ENCODE measurements at regions not wholly inside any gene's neighbourhood (a gene's known extent, or its start where the extent isn't known, plus 50 kb on each side); places are given as distances from the start of the nearest gene placed in this dataset. TPM values are rescaled to one million over a fixed set of nuclear protein-coding genes. Genes with fewer than 3 reads are reported as not detected.

DNA sequence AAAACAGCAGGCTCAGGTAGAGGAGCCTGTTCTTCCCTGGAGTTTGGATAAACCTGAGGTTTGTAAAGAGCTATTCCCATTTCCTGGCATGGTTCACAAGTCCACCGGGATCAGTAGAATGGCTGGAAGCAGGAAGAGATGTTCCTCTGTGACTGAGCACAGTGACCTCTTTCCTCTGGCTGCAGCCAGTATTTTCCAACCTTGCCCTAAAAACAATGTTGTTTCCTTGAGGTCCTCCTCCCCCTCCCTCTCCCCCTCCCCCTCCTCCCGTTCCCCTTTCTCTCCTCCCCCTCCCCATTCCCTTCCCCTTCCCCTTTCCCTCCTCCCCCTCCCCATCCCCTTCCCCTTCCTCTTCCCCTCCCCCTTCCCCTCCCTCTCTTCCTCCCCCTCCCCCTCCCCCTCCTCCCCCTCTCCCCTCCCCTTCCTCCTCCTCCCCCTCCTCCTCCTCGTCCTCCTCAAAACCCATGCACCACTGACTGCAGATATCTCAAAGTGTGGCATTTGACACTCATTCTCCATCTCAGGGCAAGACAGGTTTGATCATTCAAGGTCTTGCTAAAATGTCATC lies 58.9 kb upstream of the MON1B start:
- H3K4me3 ChIP-seq = no peak overlapping the region
- H3K9me3 ChIP-seq = no peaks in the 10 kb centered on the region
- H3K4me1 ChIP-seq = no peaks in the 10 kb centered on the region
- H3K36me3 ChIP-seq = no peaks in the 10 kb centered on the region
- H3K27ac ChIP-seq = no peak overlapping the region
- intact Hi-C loops (cut with DNase I) = no loop called here
- H3K9ac ChIP-seq (ENCODE audit: low read depth in 2 of 2, low read length in 2 of 2) = no peak overlapping the region
- TF ChIP-seq, protein P1, sequence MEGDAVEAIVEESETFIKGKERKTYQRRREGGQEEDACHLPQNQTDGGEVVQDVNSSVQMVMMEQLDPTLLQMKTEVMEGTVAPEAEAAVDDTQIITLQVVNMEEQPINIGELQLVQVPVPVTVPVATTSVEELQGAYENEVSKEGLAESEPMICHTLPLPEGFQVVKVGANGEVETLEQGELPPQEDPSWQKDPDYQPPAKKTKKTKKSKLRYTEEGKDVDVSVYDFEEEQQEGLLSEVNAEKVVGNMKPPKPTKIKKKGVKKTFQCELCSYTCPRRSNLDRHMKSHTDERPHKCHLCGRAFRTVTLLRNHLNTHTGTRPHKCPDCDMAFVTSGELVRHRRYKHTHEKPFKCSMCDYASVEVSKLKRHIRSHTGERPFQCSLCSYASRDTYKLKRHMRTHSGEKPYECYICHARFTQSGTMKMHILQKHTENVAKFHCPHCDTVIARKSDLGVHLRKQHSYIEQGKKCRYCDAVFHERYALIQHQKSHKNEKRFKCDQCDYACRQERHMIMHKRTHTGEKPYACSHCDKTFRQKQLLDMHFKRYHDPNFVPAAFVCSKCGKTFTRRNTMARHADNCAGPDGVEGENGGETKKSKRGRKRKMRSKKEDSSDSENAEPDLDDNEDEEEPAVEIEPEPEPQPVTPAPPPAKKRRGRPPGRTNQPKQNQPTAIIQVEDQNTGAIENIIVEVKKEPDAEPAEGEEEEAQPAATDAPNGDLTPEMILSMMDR (IDR thresholded peaks at IDR 0.05) = no peak
- H3K27me3 ChIP-seq = no peaks in the 10 kb centered on the region
- no peak for DNase-seq

DNA sequence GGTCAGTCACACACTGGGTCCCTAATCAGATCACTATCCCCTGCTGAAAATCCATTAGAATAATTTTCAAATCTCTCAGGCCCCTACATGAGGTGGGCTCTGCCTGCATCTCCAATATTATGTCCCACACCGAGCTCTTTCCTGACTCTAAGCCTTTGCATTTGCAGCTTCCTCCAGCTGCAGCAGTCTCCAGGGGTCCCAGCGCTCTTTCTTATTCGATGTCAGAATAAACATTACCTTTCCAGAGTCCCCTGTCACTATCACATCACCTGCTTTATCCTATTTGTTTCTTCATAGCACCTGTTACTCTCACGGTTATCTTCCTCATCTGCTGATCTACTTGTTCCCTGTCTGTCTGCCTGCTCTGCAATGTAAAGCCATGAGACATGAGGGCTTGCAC lies 57.3 kb upstream of the MON1B start:
- TF ChIP-seq, protein P1 (IDR thresholded peaks at IDR 0.05) = no peak
- DNase-seq = no peak
- H3K4me3 ChIP-seq = no peak overlapping the region
- no peaks in the 10 kb centered on the region for H3K27me3 ChIP-seq
- intact Hi-C loops (cut with DNase I) = no loop called here
- H3K4me1 ChIP-seq = no peaks in the 10 kb centered on the region
- H3K9ac ChIP-seq (ENCODE audit: low read depth in 2 of 2, low read length in 2 of 2) = no peak overlapping the region
- no peaks in the 10 kb centered on the region for H3K9me3 ChIP-seq
- no peak overlapping the region for H3K27ac ChIP-seq
- no peaks in the 10 kb centered on the region for H3K36me3 ChIP-seq

DNA sequence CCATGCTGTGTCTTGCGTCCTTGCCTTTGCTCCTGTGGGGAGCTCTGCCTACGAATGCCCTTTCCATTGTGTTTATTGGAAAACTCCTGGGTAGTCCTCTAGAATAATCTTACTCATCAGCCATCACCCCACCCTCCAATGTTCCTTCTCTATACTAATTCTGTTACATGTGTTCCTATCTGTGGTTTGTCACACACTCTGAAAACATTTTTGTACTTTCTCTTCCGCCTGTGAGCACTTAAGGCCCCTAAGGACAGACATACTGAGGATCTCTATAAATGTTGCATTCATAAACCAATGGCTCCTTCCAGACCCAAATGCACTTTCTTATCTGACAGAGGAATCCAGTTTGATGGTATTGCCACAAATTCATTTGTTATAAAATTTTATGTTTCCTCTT lies 53.9 kb upstream of the MON1B start:
- H3K9ac ChIP-seq (ENCODE audit: low read depth in 2 of 2, low read length in 2 of 2) = no peak overlapping the region
- DNase-seq = no peak
- H3K27ac ChIP-seq = no peak overlapping the region
- H3K4me1 ChIP-seq = no peaks in the 10 kb centered on the region
- H3K36me3 ChIP-seq = no peaks in the 10 kb centered on the region
- TF ChIP-seq, protein P1 (IDR thresholded peaks at IDR 0.05) = no peak
- H3K4me3 ChIP-seq = no peak overlapping the region
- intact Hi-C loops (cut with DNase I) = no loop called here
- H3K27me3 ChIP-seq = no peaks in the 10 kb centered on the region
- H3K9me3 ChIP-seq = no peaks in the 10 kb centered on the region

Small RNA genes in the stretch of these regions (microRNA-seq; reads per million reads assigned to microRNA genes)
- gene MIR4719 = not detected

All from colonic mucosa (tissue), 4 donors.